Activated CD4-positive, alpha-beta T cell treated with anti-CD3 and anti-CD28 coated beads, Interleukin-2, amount 10 ng/mL, durations not matched to agents 24 days and 14 days (primary cell): ENCODE measurements at regions not wholly inside any gene's neighbourhood (a gene's known extent, or its start where the extent isn't known, plus 50 kb on each side); places are given as distances from the start of the nearest gene placed in this dataset.

Experiments
- DNase-seq: peaks from one replicate; pipeline ENCODE4 v3.0.0; 2022
- H3K27ac Mint-ChIP-seq: one replicate; pipeline ENCODE4 v1.8.0; 2022; ENCODE audit warnings: mild to moderate bottlenecking, mixed read lengths
- H3K27me3 Mint-ChIP-seq: one replicate; pipeline ENCODE4 v1.8.0; 2022; ENCODE audit warnings: mixed read lengths
- H3K36me3 Mint-ChIP-seq: one replicate; pipeline ENCODE4 v1.8.0; 2022; ENCODE audit warnings: low read depth, mild to moderate bottlenecking, mixed read lengths
- H3K4me1 Mint-ChIP-seq: one replicate; pipeline ENCODE4 v1.8.0; 2021; ENCODE audit warnings: mixed read lengths
- H3K4me3 Mint-ChIP-seq: one replicate; pipeline ENCODE4 v1.8.0; 2022; ENCODE audit warnings: mild to moderate bottlenecking, moderate library complexity, mixed read lengths
- H3K9me3 Mint-ChIP-seq: one replicate; pipeline ENCODE4 v1.8.0; 2021; ENCODE audit warnings: mixed read lengths
- intact Hi-C: fragments of 100-400 bp; cut with micrococcal nuclease; formaldehyde crosslinking; loops from one replicate; pipeline ENCODE4 v1.15.1; 2023

DNA sequence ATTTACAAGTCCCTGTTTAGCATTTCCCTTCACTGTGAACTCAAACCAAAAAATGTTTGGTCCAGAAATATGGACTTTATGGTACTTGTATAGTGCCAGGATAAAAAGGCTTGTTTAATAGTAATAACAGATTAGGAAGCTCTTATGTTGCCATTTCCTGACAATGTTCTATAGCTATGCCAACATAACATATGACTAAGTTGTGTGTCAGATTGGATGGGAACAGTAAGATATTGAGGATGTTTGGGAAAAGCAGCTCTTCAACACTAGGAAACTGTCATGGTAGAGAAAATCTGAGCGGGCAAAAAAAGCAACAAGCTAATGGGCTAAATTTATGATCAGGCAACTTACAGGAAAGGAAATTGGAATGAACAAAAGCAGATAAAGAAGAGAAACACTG, 287.1 kb upstream of the ADGRL4 start:
- H3K4me3 Mint-ChIP-seq = no peak overlapping the region
- intact Hi-C loops = no loop called here
- no peaks in the 10 kb centered on the region for H3K27me3 Mint-ChIP-seq
- no peaks in the 10 kb centered on the region for H3K4me1 Mint-ChIP-seq
- no peak overlapping the region for H3K27ac Mint-ChIP-seq
- H3K9me3 Mint-ChIP-seq = peaks cover 4% of the 10 kb centered on the region
- no peaks in the 10 kb centered on the region for H3K36me3 Mint-ChIP-seq
- no peak for DNase-seq

DNA sequence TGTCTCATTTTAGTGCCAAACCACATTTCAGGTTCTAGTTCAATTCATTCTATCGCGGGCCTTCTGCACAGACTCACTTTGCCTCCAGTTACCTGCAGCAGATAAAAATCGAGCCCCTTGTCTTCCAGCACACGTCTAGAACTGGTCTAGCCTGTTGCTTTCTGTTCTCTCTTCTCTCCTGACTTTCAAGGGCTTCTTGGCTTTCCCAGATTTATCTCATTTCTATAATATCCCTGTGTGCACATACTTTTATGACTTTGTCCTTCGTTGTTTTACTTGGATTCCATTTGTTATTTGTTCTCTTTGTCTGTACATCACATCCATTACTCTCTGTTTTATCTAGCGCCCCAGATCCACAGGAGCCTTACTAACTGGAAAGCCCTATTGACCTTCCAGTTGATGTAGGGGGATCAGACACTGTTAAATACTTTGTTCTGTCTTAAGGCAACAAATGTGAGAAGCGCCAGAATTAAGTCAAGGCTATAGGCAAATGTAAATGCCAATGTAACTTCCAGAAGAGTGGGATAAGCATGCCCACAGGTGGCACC, 284.5 kb upstream of the ADGRL4 start:
- H3K9me3 Mint-ChIP-seq = peaks cover 4% of the 10 kb centered on the region
- intact Hi-C loops = no loop called here
- H3K4me1 Mint-ChIP-seq = no peaks in the 10 kb centered on the region
- H3K4me3 Mint-ChIP-seq = no peak overlapping the region
- H3K27ac Mint-ChIP-seq = no peak overlapping the region
- H3K27me3 Mint-ChIP-seq = no peaks in the 10 kb centered on the region
- no peaks in the 10 kb centered on the region for H3K36me3 Mint-ChIP-seq
- no peak for DNase-seq

DNA sequence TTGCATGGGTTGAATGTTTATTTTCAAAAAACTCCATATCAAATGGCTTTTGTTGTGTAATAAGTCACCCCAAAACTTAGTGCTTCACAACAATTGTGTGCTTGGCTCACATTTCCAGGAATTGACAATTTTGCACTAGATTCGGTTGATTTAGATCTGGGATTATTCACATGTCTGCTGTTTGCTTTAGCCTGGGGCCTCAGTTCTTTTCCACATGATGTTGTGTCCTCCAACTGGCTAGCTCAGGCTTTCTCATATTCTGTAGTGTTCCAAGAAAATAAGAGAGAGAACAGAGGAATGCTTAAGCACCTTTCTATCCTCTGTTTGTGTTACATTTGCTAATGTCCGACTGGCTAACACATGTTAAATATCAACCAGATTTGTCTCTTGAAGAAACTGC, 281.5 kb upstream of the ADGRL4 start:
- no peak overlapping the region for H3K27ac Mint-ChIP-seq
- H3K36me3 Mint-ChIP-seq = no peaks in the 10 kb centered on the region
- no peak overlapping the region for H3K4me3 Mint-ChIP-seq
- intact Hi-C loops = no loop called here
- DNase-seq = no peak
- no peaks in the 10 kb centered on the region for H3K4me1 Mint-ChIP-seq
- no peaks in the 10 kb centered on the region for H3K9me3 Mint-ChIP-seq
- H3K27me3 Mint-ChIP-seq = no peaks in the 10 kb centered on the region

DNA sequence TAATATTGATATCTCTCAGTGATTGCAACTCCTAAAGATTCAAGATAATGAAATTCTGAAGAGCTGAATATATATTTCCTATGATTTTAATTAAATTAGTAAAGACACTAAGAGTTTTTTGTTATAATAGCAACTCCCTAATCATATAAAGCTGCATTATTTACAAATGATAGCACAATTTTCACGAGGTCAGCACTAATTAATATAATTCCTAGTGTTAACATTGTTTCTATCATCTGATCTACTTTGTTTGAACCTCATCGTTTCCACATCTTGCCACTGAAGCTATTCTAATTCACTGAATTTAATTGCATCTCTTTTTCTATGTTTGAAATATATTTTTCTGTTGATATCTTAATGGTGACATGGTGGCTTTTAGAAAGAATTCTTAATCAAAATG, 279.1 kb upstream of the ADGRL4 start:
- Mint-ChIP-seq H3K4me1 (no peaks in the 10 kb centered on the region), H3K9me3 (no peaks in the 10 kb centered on the region), H3K27ac (no peak overlapping the region), H3K36me3 (no peaks in the 10 kb centered on the region), H3K4me3 (no peak overlapping the region), H3K27me3 (no peaks in the 10 kb centered on the region)
- intact Hi-C loops = no loop called here
- DNase-seq = no peak

DNA sequence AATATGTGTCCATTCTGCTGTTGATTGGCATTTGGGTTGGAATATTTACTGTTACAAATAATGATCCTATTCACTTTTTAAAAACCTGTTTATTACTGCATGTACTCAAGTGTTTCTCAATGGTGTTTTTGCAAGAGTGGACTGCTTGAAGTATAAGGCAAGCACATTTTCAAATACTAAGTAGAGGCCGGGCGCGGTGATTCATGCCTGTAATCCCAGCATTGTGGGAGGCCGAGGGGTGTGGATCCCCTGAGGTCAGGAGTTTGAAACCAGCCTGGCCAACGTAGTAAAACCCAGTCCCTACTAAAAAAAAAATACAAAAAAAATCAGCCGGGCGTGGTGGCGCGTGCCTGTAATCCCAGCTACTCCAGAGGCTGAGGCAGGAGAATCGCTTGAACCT, 276.9 kb upstream of the ADGRL4 start:
- Mint-ChIP-seq H3K9me3 (no peaks in the 10 kb centered on the region), H3K27ac (no peak overlapping the region), H3K4me3 (no peak overlapping the region), H3K4me1 (no peaks in the 10 kb centered on the region), H3K27me3 (no peaks in the 10 kb centered on the region), H3K36me3 (no peaks in the 10 kb centered on the region)
- DNase-seq = no peak
- intact Hi-C loops = no loop called here

DNA sequence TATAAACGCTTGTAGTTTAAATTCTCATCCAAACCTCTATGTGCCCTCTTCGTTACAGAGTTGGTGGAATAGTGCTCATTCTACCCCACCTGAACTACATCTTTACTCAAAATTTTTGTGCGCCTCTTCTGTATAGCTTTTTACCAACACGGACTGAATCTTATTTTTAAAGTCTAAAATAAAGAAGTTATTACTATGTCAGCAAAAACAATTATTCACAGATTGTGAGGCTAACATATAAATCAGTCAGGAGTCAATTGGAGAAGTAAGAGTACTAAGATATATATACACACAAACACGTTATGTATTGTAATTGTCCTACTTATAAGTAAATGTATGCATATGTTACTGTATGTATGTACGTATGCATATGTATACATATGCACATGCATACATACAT, 274.9 kb upstream of the ADGRL4 start:
- intact Hi-C loops = no loop called here
- H3K36me3 Mint-ChIP-seq = no peaks in the 10 kb centered on the region
- no peaks in the 10 kb centered on the region for H3K4me1 Mint-ChIP-seq

DNA sequence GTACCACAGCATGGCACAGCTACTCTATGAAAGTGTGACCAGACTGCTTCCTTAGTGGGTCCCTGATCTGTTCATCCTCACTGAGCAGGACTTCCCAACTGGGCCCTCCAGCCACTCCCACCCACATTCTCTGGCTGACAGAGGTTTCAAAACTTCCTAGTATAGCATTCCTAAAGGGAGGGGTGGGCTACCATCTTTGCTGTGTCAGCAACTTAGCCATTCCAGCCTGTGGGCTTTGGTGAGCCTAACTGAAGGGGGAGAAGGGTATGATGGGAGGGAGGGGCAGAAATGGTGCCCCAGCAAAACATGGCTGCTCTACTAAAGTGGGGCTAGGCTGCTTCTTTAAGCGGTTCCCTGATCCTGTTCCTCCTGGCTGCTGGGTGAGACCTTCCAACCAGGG, 265.2 kb upstream of the ADGRL4 start:
- no peak for DNase-seq
- Mint-ChIP-seq H3K4me3 (no peak overlapping the region), H3K27me3 (no peaks in the 10 kb centered on the region), H3K9me3 (no peaks in the 10 kb centered on the region), H3K4me1 (no peaks in the 10 kb centered on the region), H3K36me3 (no peaks in the 10 kb centered on the region), H3K27ac (no peak overlapping the region)
- intact Hi-C loops = no loop called here

More for the DNA sequence above, 274.9 kb upstream of the ADGRL4 start:
- Mint-ChIP-seq H3K4me3 (no peak overlapping the region), H3K9me3 (no peaks in the 10 kb centered on the region), H3K27ac (no peak overlapping the region), H3K27me3 (no peaks in the 10 kb centered on the region)
- DNase-seq = no peak

DNA sequence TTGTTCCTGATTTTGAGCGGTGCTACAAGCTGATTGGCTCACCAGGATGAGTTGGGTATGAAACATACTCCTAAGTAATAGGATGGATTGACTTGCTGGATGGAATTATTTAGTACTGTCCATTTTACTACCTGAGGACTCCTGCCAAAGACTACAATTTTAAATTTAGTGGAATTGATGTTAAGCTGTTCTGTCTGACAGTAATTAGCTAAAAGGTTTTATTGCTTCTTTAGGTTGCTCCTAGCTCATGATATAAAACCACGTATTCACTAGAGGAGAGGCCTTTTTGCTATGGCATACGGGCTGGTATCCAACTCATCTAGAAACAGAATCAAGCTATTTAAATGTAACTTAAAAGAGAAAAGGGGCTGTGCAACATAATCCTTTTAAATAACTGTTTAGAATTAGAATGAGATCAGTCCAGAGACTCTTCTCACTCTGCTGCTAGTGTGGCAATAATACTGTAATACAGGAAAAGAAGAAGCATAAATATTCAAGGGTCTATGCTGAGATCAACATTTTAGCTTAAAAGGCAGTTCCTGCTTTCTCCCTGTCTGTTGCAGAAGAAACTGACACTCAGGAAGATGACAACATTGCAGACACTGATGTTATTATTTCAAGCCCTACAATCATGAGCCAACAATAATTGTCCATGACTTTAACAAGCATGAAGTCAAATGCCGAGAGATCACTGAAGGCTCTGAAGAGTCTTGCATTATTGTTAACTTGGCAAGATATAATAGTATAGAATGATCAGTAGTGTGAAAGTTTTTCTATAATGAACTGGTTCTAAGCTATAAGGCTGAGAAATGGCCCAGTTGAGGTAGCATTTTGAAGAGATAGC, 258.7 kb upstream of the ADGRL4 start:
- H3K9me3 Mint-ChIP-seq = no peaks in the 10 kb centered on the region
- no peaks in the 10 kb centered on the region for H3K4me1 Mint-ChIP-seq
- H3K27ac Mint-ChIP-seq = no peak overlapping the region
- no peaks in the 10 kb centered on the region for H3K27me3 Mint-ChIP-seq
- H3K4me3 Mint-ChIP-seq = no peak overlapping the region
- no peak for DNase-seq
- no peaks in the 10 kb centered on the region for H3K36me3 Mint-ChIP-seq
- intact Hi-C loops = no loop called here

DNA sequence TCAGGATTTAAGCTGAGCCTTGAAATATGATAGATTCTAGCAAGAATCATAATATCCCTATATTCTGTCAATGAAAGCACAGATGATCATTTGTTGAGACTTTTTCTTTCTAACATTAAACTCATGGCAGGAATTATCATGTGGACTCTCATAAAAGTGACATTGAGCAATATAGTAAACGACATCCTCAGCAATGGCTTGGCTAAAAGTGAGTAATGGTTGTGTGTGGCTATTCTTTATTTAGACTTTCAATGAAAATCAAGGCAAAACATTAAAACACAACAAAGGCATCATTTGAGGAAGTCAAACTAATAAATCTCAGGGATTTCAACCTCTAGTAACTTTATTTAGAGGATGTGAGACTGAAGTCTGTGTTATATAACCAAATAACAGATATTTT, 257.8 kb upstream of the ADGRL4 start:
- no peak for DNase-seq
- intact Hi-C loops = no loop called here
- Mint-ChIP-seq H3K4me3 (no peak overlapping the region), H3K4me1 (no peaks in the 10 kb centered on the region), H3K27me3 (no peaks in the 10 kb centered on the region), H3K27ac (no peak overlapping the region), H3K9me3 (no peaks in the 10 kb centered on the region), H3K36me3 (no peaks in the 10 kb centered on the region)

DNA sequence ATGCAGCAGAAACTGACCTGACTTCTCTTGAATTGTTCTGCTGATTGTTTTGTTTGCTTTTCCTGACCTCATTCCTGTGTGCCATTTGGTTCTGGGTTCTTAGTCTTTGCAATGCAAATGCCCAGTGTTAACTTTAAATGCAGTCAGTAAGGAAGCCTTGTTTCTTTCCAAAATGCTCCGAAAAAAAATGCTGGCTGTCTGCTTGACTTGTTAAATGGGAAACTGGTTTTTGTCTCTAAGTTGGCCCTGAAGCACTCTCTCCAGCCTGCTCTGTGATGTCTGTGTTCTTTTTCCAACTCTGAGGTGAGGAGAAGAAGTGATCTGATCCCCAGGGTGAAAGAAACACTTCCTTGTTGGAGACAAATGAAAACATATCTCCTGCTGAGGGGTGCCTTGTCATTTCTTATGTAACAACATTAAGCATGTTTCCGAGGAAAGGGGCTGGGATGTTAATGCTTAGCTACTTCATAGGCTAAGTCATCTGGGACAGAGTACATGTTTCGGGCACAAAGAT, 256.3 kb upstream of the ADGRL4 start:
- H3K27ac Mint-ChIP-seq = no peak overlapping the region
- no peaks in the 10 kb centered on the region for H3K9me3 Mint-ChIP-seq
- intact Hi-C loops = no loop called here
- no peak for DNase-seq
- H3K4me1 Mint-ChIP-seq = no peaks in the 10 kb centered on the region
- H3K36me3 Mint-ChIP-seq = no peaks in the 10 kb centered on the region
- no peak overlapping the region for H3K4me3 Mint-ChIP-seq
- H3K27me3 Mint-ChIP-seq = no peaks in the 10 kb centered on the region

DNA sequence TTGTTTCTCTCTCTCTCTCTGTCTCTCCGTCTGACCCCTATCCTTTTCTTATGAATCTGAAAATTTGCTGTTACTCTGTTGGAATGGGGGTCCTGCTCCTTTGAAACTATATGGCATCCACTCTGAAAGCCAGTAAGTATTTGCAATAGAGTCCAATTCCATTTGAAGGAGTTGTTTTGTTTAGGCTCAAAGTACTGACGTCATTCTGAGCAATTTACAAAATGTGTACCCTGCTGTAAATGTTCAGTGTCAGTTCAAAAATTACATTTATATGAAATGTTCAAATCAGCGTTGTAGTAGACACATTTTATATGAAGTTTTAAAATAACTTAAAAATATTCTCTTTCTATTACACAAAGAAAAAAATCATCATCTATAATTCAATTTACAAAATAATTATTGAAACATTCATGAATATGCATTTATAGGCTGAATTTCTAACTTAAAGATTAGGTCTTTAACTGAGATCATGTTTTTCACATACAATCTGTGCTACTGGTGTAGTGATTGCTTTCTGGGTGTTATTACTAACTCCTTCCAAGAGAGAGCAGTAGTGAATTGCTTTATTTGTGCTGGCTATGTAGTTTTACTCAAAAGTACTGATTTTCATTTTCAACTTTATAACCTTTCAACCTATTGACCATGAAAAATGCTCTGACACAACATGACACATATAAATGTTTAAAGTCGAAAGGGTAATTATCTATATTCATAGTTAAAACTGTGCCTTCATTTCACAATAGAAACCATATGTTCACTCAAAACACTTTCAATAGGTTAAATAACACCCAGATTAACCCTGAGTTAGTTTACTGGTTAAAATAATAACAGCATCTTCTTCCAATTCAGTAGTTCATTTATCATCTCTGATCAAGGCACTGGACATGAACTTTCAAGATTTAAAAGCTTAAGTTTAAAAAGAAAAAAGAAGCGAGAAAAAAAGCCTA, 253.1 kb upstream of the ADGRL4 start:
- Mint-ChIP-seq H3K36me3 (no peaks in the 10 kb centered on the region), H3K27ac (no peak overlapping the region), H3K9me3 (no peaks in the 10 kb centered on the region), H3K4me1 (no peaks in the 10 kb centered on the region), H3K27me3 (no peaks in the 10 kb centered on the region), H3K4me3 (no peak overlapping the region)
- DNase-seq = no peak
- intact Hi-C loops = no loop called here

DNA sequence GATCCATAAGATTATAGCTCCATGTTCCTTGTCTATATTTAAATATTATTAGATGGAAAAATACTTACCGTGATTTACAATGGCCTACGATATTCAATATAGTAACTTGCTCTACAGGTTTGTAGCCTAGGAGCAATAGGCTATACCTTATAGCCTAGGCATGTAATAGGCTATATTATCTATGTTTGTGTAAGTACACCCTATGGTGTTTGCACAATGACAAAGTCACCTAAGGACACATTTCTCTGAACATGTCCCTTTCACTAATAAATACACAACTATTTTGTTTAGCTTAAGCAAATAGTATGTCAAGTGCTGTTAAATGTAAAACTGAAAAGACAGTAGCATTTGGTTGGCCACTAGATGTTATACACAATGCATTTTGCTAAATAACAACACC, 248.9 kb upstream of the ADGRL4 start:
- Mint-ChIP-seq H3K27ac (no peak overlapping the region), H3K36me3 (no peaks in the 10 kb centered on the region), H3K4me3 (no peak overlapping the region), H3K4me1 (no peaks in the 10 kb centered on the region), H3K9me3 (no peaks in the 10 kb centered on the region), H3K27me3 (no peaks in the 10 kb centered on the region)
- DNase-seq = no peak
- intact Hi-C loops = no loop called here

DNA sequence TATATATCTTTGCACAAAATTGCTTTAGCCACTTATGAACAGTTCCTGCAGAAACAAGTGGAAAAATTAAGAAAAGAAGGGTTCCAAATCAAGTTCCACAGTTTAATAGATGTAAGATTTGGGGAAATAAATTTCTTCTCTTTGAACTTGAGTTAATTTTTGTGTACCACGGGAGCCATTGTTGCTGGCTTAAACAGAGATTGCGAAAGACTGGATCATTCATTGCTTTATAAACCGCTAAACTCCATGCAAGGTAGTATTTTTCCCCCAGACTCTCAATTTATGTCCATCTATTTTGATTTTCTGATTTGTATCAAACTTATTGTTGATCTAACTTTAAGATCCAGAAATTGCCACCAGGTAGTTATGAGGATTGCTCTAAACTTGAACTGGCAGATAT, 246.1 kb upstream of the ADGRL4 start:
- Mint-ChIP-seq H3K36me3 (no peaks in the 10 kb centered on the region), H3K27me3 (no peaks in the 10 kb centered on the region), H3K4me1 (no peaks in the 10 kb centered on the region), H3K9me3 (no peaks in the 10 kb centered on the region), H3K27ac (no peak overlapping the region), H3K4me3 (no peak overlapping the region)
- no peak for DNase-seq
- intact Hi-C loops = no loop called here

DNA sequence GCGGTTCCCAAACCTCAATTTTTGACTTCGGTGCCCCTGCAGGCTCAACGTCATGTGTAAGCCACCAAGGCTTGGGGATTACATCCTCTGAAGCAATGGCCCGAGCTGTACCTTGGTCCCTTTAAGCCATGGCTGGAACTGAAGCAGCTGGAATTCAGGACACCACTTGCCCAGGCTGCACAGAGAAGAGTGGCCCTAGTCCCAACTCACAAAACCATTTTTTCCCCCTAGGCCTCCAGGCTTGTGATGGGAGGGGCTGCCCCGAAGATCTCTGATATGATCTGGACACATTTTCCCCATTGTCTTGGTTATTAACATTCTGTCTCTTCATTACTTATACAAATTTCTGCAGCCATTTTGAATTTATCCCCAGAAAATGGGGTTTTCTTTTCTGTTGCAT, 233.3 kb upstream of the ADGRL4 start:
- Mint-ChIP-seq H3K9me3 (peaks cover 11% of the 10 kb centered on the region), H3K36me3 (no peaks in the 10 kb centered on the region), H3K4me3 (no peak overlapping the region), H3K27ac (no peak overlapping the region), H3K4me1 (no peaks in the 10 kb centered on the region), H3K27me3 (no peaks in the 10 kb centered on the region)
- DNase-seq = no peak
- intact Hi-C loops = no loop called here
